ENCODE measurements at regions not wholly inside any gene's neighbourhood (a gene's known extent, or its start where the extent isn't known, plus 50 kb on each side); places are given as distances from the start of the nearest gene placed in this dataset.

DNA sequence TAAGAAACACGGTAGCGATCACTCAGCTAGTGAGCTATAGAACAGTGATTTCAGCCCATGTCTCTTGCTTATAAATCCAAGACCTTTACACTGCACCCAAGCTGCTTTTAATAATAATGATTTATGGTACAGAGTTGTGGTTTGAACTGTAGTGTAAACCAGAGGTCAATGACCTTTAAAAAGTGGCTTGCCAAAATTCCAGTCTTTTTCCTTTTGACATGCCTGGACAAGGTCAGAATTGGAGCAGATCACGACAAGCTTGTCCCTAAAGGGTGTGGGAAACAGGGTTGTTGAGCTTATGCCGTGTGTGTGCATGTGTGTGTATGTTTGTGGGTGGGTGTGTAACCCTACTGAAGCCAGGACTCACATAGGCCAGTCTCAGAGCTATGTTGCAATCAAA, 225.3 kb upstream of the CLINT1 start:
- no peak for ATAC-seq
- Mint-ChIP-seq H3K4me1 (ENCODE audit: low read depth) (no peaks in the 10 kb centered on the region), H3K27ac (no peak overlapping the region), H3K9me3 (ENCODE audit: insufficient read depth) (no peaks in the 10 kb centered on the region), H3K4me3 (no peak overlapping the region), H3K27me3 (ENCODE audit: low read depth) (peaks cover 17% of the 10 kb centered on the region), H3K36me3 (ENCODE audit: low read depth) (no peaks in the 10 kb centered on the region)
- no peak for DNase-seq
- POLR2A ChIA-PET, result no interaction called here
- CTCF ChIA-PET, result interaction anchor here (0.7 to 2.3 kb wide), 2 partner anchors 9 to 19 kb away, joined by 3 to 16 read pairs; no protein-coding TSS in a partner anchor

DNA sequence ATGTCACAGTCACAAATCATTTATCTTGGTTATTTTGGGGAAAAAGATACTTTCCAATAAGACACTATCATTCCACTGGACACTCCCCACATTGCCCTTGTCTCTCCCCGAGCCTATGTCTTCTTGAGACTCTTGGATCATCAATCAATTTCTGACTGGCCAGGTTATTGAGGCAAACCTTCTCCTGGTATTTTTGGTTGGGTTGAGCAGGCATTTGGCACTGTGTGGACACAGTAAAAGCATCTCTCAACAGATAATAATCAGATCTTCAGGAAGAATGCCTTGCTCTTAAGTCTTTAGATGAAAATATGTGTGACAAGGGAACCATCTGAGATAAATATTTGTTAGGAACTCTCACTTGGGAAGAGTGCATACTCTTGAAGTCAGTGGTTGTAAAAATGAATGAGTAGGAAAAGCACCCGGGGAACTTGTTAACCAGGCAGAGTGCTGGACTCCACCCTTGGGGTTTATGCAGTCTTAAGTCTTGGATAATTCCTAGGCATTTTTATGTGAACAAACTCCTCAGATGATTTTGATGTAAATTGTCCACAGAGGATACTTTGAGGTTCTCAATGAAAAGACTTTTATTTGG, 223.8 kb upstream of the CLINT1 start:
- Mint-ChIP-seq H3K27ac (no peak overlapping the region), H3K4me1 (ENCODE audit: low read depth) (no peaks in the 10 kb centered on the region), H3K9me3 (ENCODE audit: insufficient read depth) (no peaks in the 10 kb centered on the region), H3K36me3 (ENCODE audit: low read depth) (no peaks in the 10 kb centered on the region), H3K4me3 (no peak overlapping the region), H3K27me3 (ENCODE audit: low read depth) (peaks cover 17% of the 10 kb centered on the region)
- no peak for ATAC-seq
- DNase-seq, result no peak
- ChIA-PET CTCF (interaction anchor here (2.3 kb wide), 1 partner anchor 7 kb away, joined by 16 read pairs; no protein-coding TSS in a partner anchor), POLR2A (no interaction called here)

GRCh38 chr5:158080112-158080511, 221.2 kb upstream of the CLINT1 start:
- no peaks in the 10 kb centered on the region for H3K9me3 Mint-ChIP-seq (ENCODE audit: insufficient read depth)
- POLR2A ChIA-PET, result no interaction called here
- DNase-seq (no peak), ATAC-seq (no peak)
- H3K27me3 Mint-ChIP-seq (ENCODE audit: low read depth), result peaks cover 14% of the 10 kb centered on the region
- H3K4me3 Mint-ChIP-seq, result no peak overlapping the region
- H3K36me3 Mint-ChIP-seq (ENCODE audit: low read depth), result no peaks in the 10 kb centered on the region
- CTCF ChIA-PET, result no interaction called here
- no peak overlapping the region for H3K27ac Mint-ChIP-seq
- H3K4me1 Mint-ChIP-seq (ENCODE audit: low read depth), result no peaks in the 10 kb centered on the region

DNA sequence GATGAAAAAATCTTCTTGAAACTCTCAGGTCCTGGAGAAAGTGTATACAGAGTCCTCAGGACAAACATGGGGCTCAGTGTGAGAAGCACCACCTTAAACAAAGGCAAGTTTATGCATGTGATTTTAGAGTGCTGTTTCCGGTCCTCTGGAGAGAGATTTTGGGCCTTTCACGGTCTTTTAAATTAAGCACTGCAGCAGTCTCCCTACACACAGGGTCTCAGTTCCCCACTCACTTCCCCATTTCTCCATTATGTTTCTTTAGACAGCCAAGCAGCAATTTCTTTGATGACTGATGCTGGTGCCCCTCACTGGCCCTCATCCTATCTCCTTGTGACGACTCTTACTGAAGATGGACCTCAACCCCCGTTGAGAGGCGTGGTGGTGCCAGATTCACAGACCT, 220.2 kb upstream of the CLINT1 start:
- Mint-ChIP-seq H3K4me1 (ENCODE audit: low read depth) (no peaks in the 10 kb centered on the region), H3K9me3 (ENCODE audit: insufficient read depth) (no peaks in the 10 kb centered on the region), H3K4me3 (no peak overlapping the region), H3K27ac (no peak overlapping the region), H3K27me3 (ENCODE audit: low read depth) (peaks cover 12% of the 10 kb centered on the region), H3K36me3 (ENCODE audit: low read depth) (no peaks in the 10 kb centered on the region)
- ChIA-PET POLR2A (no interaction called here), CTCF (no interaction called here)
- ATAC-seq (no peak), DNase-seq (no peak)

DNA sequence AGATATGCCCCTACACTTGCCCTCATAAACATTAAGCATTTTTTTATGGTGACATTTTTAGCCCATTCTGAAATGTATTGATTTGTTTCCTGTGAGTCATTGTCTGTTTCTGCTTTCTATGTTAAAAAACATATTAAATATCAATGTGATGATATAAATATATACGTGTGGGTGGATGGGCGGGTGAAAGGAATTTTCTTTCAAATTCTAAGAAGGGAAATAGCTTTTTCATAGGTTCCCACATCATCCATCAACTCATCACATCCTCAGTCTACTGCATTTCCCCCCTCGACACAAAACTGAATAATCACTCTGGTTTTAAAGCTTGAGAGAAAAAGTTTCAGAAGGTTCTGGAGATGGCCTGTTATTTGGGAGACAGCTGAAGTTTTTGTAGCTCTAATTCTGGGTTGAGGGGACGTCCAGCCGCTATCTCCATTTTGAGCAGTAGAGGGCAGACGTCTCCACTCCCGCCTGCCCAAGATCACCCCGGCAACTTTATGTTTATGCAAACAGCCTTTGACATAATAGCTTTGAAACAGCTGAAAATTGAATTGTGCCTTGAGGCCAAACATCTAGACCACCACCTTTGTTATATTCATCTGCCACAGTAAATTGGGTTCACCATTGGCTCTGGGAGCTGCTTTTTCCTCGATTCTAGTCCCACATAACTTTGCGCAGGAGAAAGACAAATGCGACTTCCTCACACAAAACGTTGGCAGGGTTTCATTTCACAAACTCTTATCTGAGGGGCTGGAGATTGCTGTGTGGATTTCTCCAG, 216.2 kb upstream of the CLINT1 start:
- Mint-ChIP-seq H3K27ac (no peak overlapping the region), H3K4me1 (ENCODE audit: low read depth) (no peaks in the 10 kb centered on the region), H3K9me3 (ENCODE audit: insufficient read depth) (no peaks in the 10 kb centered on the region), H3K4me3 (no peak overlapping the region), H3K36me3 (ENCODE audit: low read depth) (no peaks in the 10 kb centered on the region), H3K27me3 (ENCODE audit: low read depth) (peaks cover 10% of the 10 kb centered on the region)
- peak; percentile 63 for DNase-seq
- ChIA-PET CTCF (interaction anchor here (0.7 to 2.0 kb wide), 37 partner anchors 9 to 1057 kb away, joined by 3 to 55 read pairs (median 4); no protein-coding TSS in a partner anchor), POLR2A (no interaction called here)
- ATAC-seq, result peak; percentile 81

DNA sequence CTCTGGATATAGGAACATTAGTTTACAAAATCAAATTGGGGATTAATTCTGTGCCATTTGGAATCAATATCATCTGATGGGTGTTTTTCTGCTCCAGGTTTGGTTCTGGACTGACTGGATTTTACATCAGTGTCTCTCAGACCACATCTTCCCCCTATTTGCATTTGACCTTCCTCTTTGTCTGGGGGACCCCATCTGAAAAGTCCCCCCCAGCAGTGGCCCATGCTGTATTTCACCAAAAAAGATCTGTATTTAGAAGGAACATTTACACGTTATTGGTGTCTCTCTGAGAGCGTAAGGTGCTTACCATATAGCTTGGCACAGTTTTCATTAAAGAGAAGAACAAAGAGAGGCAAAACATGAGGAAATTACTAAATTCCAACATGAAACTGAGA, 215.6 kb upstream of the CLINT1 start:
- ChIA-PET CTCF (interaction anchor here (0.7 to 2.0 kb wide), 36 partner anchors 10 to 1058 kb away, joined by 3 to 55 read pairs (median 4); no protein-coding TSS in a partner anchor), POLR2A (no interaction called here)
- Mint-ChIP-seq H3K27me3 (ENCODE audit: low read depth) (peaks cover 9% of the 10 kb centered on the region), H3K4me3 (no peak overlapping the region), H3K4me1 (ENCODE audit: low read depth) (no peaks in the 10 kb centered on the region), H3K27ac (no peak overlapping the region), H3K9me3 (ENCODE audit: insufficient read depth) (no peaks in the 10 kb centered on the region), H3K36me3 (ENCODE audit: low read depth) (no peaks in the 10 kb centered on the region)
- DNase-seq (no peak), ATAC-seq (no peak)

DNA sequence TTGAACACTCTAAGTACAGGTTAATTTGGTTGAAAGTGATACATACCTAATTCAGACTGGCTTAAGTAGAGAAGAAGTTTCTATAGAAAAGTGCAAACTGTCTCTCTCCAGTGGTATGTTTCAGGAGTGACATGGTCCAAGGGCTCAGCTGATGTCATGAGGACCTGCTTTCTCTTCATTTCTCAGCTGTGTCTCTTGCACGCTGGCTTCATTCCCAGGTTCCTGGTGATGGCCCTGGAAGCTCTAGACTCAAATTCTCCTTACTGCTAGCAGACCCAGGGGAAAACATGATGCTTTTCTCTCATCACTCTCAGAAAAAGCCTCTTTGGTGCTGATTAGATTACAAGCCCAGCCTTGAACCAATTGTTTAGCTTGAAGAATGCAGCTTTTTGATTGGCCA, 211.9 kb upstream of the CLINT1 start:
- Mint-ChIP-seq H3K36me3 (ENCODE audit: low read depth) (no peaks in the 10 kb centered on the region), H3K4me3 (no peak overlapping the region), H3K9me3 (ENCODE audit: insufficient read depth) (no peaks in the 10 kb centered on the region), H3K27me3 (ENCODE audit: low read depth) (peaks cover 8% of the 10 kb centered on the region), H3K27ac (no peak overlapping the region), H3K4me1 (ENCODE audit: low read depth) (no peaks in the 10 kb centered on the region)
- CTCF ChIA-PET, result no interaction called here
- ATAC-seq, result no peak
- DNase-seq, result no peak
- POLR2A ChIA-PET, result no interaction called here

DNA sequence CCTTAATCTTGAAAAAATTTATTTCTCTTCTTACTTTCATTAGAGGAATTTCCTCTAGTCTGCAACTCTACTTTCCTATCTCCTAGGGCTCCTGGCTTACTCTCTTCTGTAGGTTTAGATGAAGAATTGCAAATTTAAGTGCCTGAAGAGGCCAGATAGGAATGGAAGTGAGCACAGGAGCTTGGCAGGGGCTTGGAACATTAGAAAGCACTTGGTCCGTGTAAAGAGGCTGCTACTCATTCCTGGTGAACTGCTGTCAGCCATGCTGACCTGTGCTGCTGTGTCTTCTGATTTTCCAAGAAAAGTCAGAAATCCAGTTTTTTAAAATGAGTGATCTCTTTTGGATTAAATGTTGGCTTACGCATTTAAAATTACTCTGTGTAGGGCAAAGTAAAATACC, 210.9 kb upstream of the CLINT1 start:
- no peak for DNase-seq
- CTCF ChIA-PET, result no interaction called here
- Mint-ChIP-seq H3K4me1 (ENCODE audit: low read depth) (no peaks in the 10 kb centered on the region), H3K27ac (no peak overlapping the region), H3K9me3 (ENCODE audit: insufficient read depth) (no peaks in the 10 kb centered on the region), H3K27me3 (ENCODE audit: low read depth) (peaks cover 8% of the 10 kb centered on the region), H3K4me3 (no peak overlapping the region), H3K36me3 (ENCODE audit: low read depth) (no peaks in the 10 kb centered on the region)
- ATAC-seq, result no peak
- POLR2A ChIA-PET, result no interaction called here

DNA sequence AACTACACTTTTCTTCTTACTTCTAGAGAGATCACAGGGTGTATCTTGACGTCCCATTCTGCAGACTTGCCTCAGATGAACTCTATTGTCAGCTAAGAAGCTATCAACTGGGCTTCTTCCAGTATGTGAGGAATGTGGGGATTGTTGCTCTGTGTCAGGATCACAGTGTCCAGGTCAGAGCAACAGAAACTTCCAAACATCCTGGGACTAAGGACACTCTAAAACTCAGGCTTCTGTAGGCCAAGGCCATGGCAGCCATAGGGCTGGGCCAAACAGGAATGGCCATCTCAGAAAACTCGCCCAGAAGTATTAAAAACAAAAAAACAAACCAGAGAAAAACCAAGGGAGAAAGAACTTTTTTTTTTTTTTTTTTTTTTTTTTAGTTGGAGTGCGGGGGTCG, 210.0 kb upstream of the CLINT1 start:
- CTCF ChIA-PET, result no interaction called here
- Mint-ChIP-seq H3K9me3 (ENCODE audit: insufficient read depth) (no peaks in the 10 kb centered on the region), H3K4me3 (no peak overlapping the region), H3K4me1 (ENCODE audit: low read depth) (no peaks in the 10 kb centered on the region), H3K27ac (no peak overlapping the region), H3K36me3 (ENCODE audit: low read depth) (no peaks in the 10 kb centered on the region), H3K27me3 (ENCODE audit: low read depth) (peaks cover 10% of the 10 kb centered on the region)
- POLR2A ChIA-PET, result no interaction called here
- ATAC-seq, result no peak
- no peak for DNase-seq

- no peaks in the 10 kb centered on the region for H3K9me3 Mint-ChIP-seq (ENCODE audit: insufficient read depth)
- DNase-seq, result no peak
- peaks cover 3% of the 10 kb centered on the region for H3K27me3 Mint-ChIP-seq (ENCODE audit: low read depth)
- H3K36me3 Mint-ChIP-seq (ENCODE audit: low read depth), result no peaks in the 10 kb centered on the region
- H3K4me3 Mint-ChIP-seq, result no peak overlapping the region
- no peak overlapping the region for H3K27ac Mint-ChIP-seq
- no peak for ATAC-seq
- no peaks in the 10 kb centered on the region for H3K4me1 Mint-ChIP-seq (ENCODE audit: low read depth)
- ChIA-PET POLR2A (no interaction called here), CTCF (interaction anchor here (1.0 to 9.5 kb wide), 2 partner anchors 9 to 18 kb away, joined by 3 to 55 read pairs; no protein-coding TSS in a partner anchor)
Observed at GRCh38 chr5:158066076-158066475, 207.1 kb upstream of the CLINT1 start.

DNA sequence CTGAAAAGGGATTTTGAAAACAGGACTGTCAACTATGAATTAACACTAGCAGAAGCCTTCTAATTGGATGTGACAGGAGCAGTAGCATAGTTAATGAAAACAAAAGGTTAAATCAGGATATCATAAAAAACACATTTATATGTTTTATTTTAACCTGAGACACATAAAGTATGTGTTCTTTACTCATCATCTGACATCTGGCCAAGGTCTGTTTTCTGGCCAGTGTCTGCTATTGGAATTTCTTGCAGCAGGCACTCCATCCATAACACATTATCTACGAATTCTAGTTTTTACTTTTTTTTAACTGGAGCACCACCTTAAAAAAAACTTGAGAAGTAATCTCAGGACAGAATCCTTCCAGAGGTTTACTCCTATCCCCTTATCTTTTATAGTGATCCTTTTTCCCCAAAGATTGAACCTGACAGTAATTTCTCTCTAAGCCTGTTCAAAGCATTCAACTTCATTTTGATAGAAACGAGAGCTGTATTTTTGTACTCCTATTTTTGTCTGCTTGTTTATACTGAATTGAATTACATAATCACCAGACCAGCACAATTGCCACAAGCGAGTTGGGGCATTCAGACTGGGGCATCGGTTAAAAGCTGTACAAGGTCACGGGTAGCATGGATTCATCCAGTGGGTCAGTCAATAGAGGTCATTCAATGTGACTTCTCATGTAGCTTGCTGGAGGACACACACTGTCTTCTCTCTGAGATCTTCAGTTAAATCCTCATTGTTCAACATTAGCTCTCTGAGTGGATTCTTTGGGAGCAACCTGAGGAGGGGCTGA, 205.6 kb upstream of the CLINT1 start:
- Mint-ChIP-seq H3K4me3 (no peak overlapping the region), H3K27ac (no peak overlapping the region), H3K4me1 (ENCODE audit: low read depth) (no peaks in the 10 kb centered on the region), H3K27me3 (ENCODE audit: low read depth) (peaks cover 4% of the 10 kb centered on the region), H3K36me3 (ENCODE audit: low read depth) (no peaks in the 10 kb centered on the region), H3K9me3 (ENCODE audit: insufficient read depth) (no peaks in the 10 kb centered on the region)
- ChIA-PET POLR2A (interaction anchor here (0.6 kb wide), 2 partner anchors 306 to 613 kb away, joined by 3 to 4 read pairs; no protein-coding TSS in a partner anchor), CTCF (interaction anchor here (9.5 kb wide), 1 partner anchor 11 kb away, joined by 55 read pairs; no protein-coding TSS in a partner anchor)
- DNase-seq (no peak), ATAC-seq (no peak)

GRCh38 chr5:158063052-158063451, 204.1 kb upstream of the CLINT1 start:
- no peaks in the 10 kb centered on the region for H3K9me3 Mint-ChIP-seq (ENCODE audit: insufficient read depth)

More at GRCh38 chr5:158063052-158063451, 204.1 kb upstream of the CLINT1 start:
- DNase-seq (no peak), ATAC-seq (no peak)
- CTCF ChIA-PET, result interaction anchor here (9.5 kb wide), 1 partner anchor 12 kb away, joined by 55 read pairs; no protein-coding TSS in a partner anchor
- H3K36me3 Mint-ChIP-seq (ENCODE audit: low read depth), result no peaks in the 10 kb centered on the region
- no peak overlapping the region for H3K4me3 Mint-ChIP-seq
- POLR2A ChIA-PET, result interaction anchor here (0.6 kb wide), 1 partner anchor 140 kb away, joined by 3 read pairs; no protein-coding TSS in a partner anchor
- peaks cover 15% of the 10 kb centered on the region for H3K27me3 Mint-ChIP-seq (ENCODE audit: low read depth)
- no peak overlapping the region for H3K27ac Mint-ChIP-seq
- no peaks in the 10 kb centered on the region for H3K4me1 Mint-ChIP-seq (ENCODE audit: low read depth)
